Transverse colon (tissue), 3 donors: ENCODE measurements at regions not wholly inside any gene's neighbourhood (a gene's known extent, or its start where the extent isn't known, plus 50 kb on each side); places are given as distances from the start of the nearest gene placed in this dataset.

Source experiments
- POLR2A ChIP-seq: fragments of 450-650 bp; IDR thresholded peaks from one replicate; pipeline ENCODE4 v1.6.1; 2016; ENCODE audit warnings: antibody characterized with exemption, mild to moderate bottlenecking, moderate library complexity
- POLR2AphosphoS5 ChIP-seq, 3 donors: sonication (generic); formaldehyde crosslinking; IDR thresholded peaks; one replicate each; pipeline ENCODE4 v1.6.1; 2016; ENCODE audit warnings: antibody characterized with exemption in 3 of 3

DNA sequence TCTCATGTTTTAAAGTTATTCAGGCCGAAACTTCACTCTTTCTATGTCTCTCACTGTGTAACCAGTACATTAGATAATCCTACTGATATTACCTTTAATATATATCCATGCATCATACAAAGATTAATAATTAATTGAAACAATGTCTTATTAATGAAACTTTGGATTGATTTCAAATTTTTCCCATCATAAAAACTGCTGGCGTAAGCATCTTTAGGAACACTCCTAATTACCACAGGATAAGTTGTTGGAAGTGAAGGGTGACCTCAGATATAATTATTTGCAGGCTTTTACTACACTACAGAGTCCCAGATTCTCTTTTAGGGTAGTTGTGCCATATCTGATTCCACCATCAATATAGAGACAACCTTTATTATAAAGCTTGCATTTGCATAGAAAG, 181.3 kb upstream of the SFRP2 start:
- TF ChIP-seq POLR2A (no peak), POLR2AphosphoS5 (IDR thresholded peaks at IDR 0.05) (no peak)
